Esophagus squamous epithelium (tissue), 4 donors: ENCODE measurements at regions not wholly inside any gene's neighbourhood (a gene's known extent, or its start where the extent isn't known, plus 50 kb on each side); places are given as distances from the start of the nearest gene placed in this dataset.

ENCODE experiments used
- CTCF ChIP-seq, 6 experiments: fragments of 450-650 bp in 4 of 6; fragments of 200-600 bp in 2 of 6; sonication (generic) in 2 of 6; IDR thresholded peaks; one replicate each; pipeline ENCODE4 v1.5.1; 2016 to 2019; ENCODE audit warnings: antibody characterized with exemption in 6 of 6, mild to moderate bottlenecking in 4 of 6, moderate library complexity in 4 of 6
- POLR2A ChIP-seq, 4 donors: fragments of 450-650 bp; IDR thresholded peaks; one replicate each; pipeline ENCODE4 v1.6.1; 2017; ENCODE audit warnings: antibody characterized with exemption in 4 of 4, mild to moderate bottlenecking in 4 of 4, moderate library complexity in 3 of 4

DNA sequence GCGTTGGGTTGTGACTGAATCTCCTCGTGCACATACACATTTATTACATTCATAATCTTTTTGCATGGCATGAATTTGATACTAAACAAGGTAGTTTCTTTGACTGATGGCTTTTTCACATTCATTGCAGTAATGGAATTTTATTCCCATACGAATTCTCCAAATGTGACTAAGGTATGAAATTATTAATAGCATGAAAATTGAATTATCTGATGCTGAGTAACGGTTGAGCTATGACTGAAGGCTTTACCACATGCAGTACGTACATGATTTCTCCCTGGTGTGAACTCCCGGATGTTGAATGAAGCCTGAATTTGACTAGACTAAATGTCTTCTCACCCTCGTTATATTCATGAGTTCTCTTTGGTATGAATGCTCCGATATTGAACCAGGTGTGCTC lies 104.4 kb upstream of the C1GALT1 start:
- TF ChIP-seq CTCF (IDR thresholded peaks at IDR 0.05), result no peak
- no peak for TF ChIP-seq POLR2A (IDR thresholded peaks at IDR 0.05)
